ENCODE measurements at regions not wholly inside any gene's neighbourhood (a gene's known extent, or its start where the extent isn't known, plus 50 kb on each side); places are given as distances from the start of the nearest gene placed in this dataset.

- DNase-seq (ENCODE audit: low read depth, low spot score): no peak
Observed at GRCh38 chr16:20259541-20259940, 67.8 kb downstream of the GP2 start.

GRCh38 chr16:20257234-20257633 lies 70.1 kb downstream of the GP2 start:
- dilution Hi-C loops (cut with MboI; ENCODE audit: extremely low pct_ligation_motif_present, low sequenced_read_pairs): no loop called here

More at GRCh38 chr16:20259541-20259940, 67.8 kb downstream of the GP2 start:
- FAIRE-seq: no peak
- no peak overlapping the region for H3K9ac ChIP-seq (ENCODE audit: control insufficient read depth, extremely low read depth, insufficient read depth, low read length)
- dilution Hi-C loops (cut with MboI; ENCODE audit: extremely low pct_ligation_motif_present, low sequenced_read_pairs): no loop called here
- H3K9me1 ChIP-seq (ENCODE audit: control insufficient read depth, extremely low read depth, insufficient read depth, low read length): no peaks in the 10 kb centered on the region
- no peaks in the 10 kb centered on the region for H4K20me1 ChIP-seq (ENCODE audit: control insufficient read depth, extremely low read depth, insufficient read depth, low read length)
- H3K27ac ChIP-seq (ENCODE audit: control insufficient read depth, insufficient read depth, low read length): no peak overlapping the region
- H3K36me3 ChIP-seq (ENCODE audit: control insufficient read depth in 2 of 2, extremely low read depth in 1 of 2, insufficient read depth in 2 of 2, low read length in 2 of 2): no peaks in the 10 kb centered on the region
- H3K4me1 ChIP-seq (ENCODE audit: control insufficient read depth, extremely low read depth, insufficient read depth, low read length): no peaks in the 10 kb centered on the region
- H3K27me3 ChIP-seq (ENCODE audit: control insufficient read depth, extremely low read depth, insufficient read depth, low read length): no peaks in the 10 kb centered on the region
- no peak overlapping the region for H3K4me3 ChIP-seq (ENCODE audit: control insufficient read depth in 2 of 3, extremely low read depth in 1 of 3, insufficient read depth in 2 of 3, low read depth in 1 of 3, low read length in 3 of 3)
- TF ChIP-seq CTCF (optimal IDR thresholded peaks at IDR 0.05 in 1 of 3, IDR thresholded peaks at IDR 0.05 in 1 of 3, conservative IDR thresholded peaks at IDR 0.05 in 1 of 3; ENCODE audit: extremely low read depth in 1 of 3, insufficient read depth in 2 of 3, low read length in 3 of 3) (no peak), EZH2 (IDR thresholded peaks at IDR 0.05; ENCODE audit: low read length) (no peak)
- peaks cover 6% of the 10 kb centered on the region for H3K9me3 ChIP-seq (ENCODE audit: control insufficient read depth, low read depth, low read length)
- H3K4me2 ChIP-seq (ENCODE audit: control insufficient read depth, extremely low read depth, insufficient read depth, low read depth, low read length): no peak overlapping the region
- H2AFZ ChIP-seq (ENCODE audit: control insufficient read depth, low read length): no peak overlapping the region
- no peaks in the 10 kb centered on the region for H3K79me2 ChIP-seq (ENCODE audit: control insufficient read depth, insufficient read depth, low read length)

More at GRCh38 chr16:20257234-20257633, 70.1 kb downstream of the GP2 start:
- Histone ChIP-seq H3K27me3 (ENCODE audit: control insufficient read depth, extremely low read depth, insufficient read depth, low read length) (no peaks in the 10 kb centered on the region), H2AFZ (ENCODE audit: control insufficient read depth, low read length) (no peak overlapping the region), H3K4me3 (ENCODE audit: control insufficient read depth in 2 of 3, extremely low read depth in 1 of 3, insufficient read depth in 2 of 3, low read depth in 1 of 3, low read length in 3 of 3) (no peak overlapping the region), H3K4me1 (ENCODE audit: control insufficient read depth, extremely low read depth, insufficient read depth, low read length) (no peaks in the 10 kb centered on the region), H3K27ac (ENCODE audit: control insufficient read depth, insufficient read depth, low read length) (no peak overlapping the region), H3K79me2 (ENCODE audit: control insufficient read depth, insufficient read depth, low read length) (no peaks in the 10 kb centered on the region), H4K20me1 (ENCODE audit: control insufficient read depth, extremely low read depth, insufficient read depth, low read length) (no peaks in the 10 kb centered on the region), H3K4me2 (ENCODE audit: control insufficient read depth, extremely low read depth, insufficient read depth, low read depth, low read length) (no peak overlapping the region), H3K36me3 (ENCODE audit: control insufficient read depth in 2 of 2, extremely low read depth in 1 of 2, insufficient read depth in 2 of 2, low read length in 2 of 2) (no peaks in the 10 kb centered on the region), H3K9me1 (ENCODE audit: control insufficient read depth, extremely low read depth, insufficient read depth, low read length) (no peaks in the 10 kb centered on the region), H3K9ac (ENCODE audit: control insufficient read depth, extremely low read depth, insufficient read depth, low read length) (no peak overlapping the region), H3K9me3 (ENCODE audit: control insufficient read depth, low read depth, low read length) (peaks cover 9% of the 10 kb centered on the region)
- FAIRE-seq (no peak), DNase-seq (ENCODE audit: low read depth, low spot score) (no peak)
- no peak for TF ChIP-seq EZH2 (IDR thresholded peaks at IDR 0.05; ENCODE audit: low read length)
- TF ChIP-seq CTCF (optimal IDR thresholded peaks at IDR 0.05 in 1 of 3, IDR thresholded peaks at IDR 0.05 in 1 of 3, conservative IDR thresholded peaks at IDR 0.05 in 1 of 3; ENCODE audit: extremely low read depth in 1 of 3, insufficient read depth in 2 of 3, low read length in 3 of 3): no peak

All from keratinocyte (primary cell).